GM12892 (cell line): ENCODE measurements at regions not wholly inside any gene's neighbourhood (a gene's known extent, or its start where the extent isn't known, plus 50 kb on each side); places are given as distances from the start of the nearest gene placed in this dataset.

Source experiments
- POLR2A ChIP-seq: IDR thresholded peaks from 2 replicates; pipeline ENCODE4 v1.6.1; 2011; ENCODE audit warnings: low read depth, low read length, control low read depth
- POLR2AphosphoS5 ChIP-seq: IDR thresholded peaks from 2 replicates; pipeline ENCODE4 v1.6.1; 2011; ENCODE audit warnings: low read depth, low read length, control low read depth

DNA sequence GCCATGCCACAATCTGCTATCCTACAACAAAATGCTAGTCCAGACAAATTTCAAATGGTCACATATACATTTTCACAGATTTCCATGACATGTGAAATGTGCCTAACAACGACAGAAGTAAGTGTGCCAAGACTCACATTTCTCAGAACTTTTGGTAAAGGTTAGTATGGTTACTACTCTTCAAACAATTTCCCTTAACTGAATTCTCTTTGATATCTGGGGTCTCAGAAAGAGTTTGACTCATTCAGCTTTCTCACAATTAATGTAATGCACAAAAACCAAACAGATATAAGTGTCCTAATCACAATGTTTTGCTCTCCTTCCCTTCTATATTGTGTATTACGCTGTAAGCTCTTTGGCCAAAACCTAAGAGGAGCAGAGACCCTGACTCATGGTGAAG is 122.4 kb upstream of the LEF1 start:
- TF ChIP-seq POLR2A (no peak), POLR2AphosphoS5 (no peak)
